HG03095 (cell line): ENCODE measurements at regions not wholly inside any gene's neighbourhood (a gene's known extent, or its start where the extent isn't known, plus 50 kb on each side); places are given as distances from the start of the nearest gene placed in this dataset.

Experiments used
- ATAC-seq: cut with Tn5 transposase; IDR thresholded peaks from one replicate; pipeline ENCODE4 v1.9.1; 2021; ENCODE audit warnings: moderate library complexity; ENCODE audit not compliant: unreplicated experiment

DNA sequence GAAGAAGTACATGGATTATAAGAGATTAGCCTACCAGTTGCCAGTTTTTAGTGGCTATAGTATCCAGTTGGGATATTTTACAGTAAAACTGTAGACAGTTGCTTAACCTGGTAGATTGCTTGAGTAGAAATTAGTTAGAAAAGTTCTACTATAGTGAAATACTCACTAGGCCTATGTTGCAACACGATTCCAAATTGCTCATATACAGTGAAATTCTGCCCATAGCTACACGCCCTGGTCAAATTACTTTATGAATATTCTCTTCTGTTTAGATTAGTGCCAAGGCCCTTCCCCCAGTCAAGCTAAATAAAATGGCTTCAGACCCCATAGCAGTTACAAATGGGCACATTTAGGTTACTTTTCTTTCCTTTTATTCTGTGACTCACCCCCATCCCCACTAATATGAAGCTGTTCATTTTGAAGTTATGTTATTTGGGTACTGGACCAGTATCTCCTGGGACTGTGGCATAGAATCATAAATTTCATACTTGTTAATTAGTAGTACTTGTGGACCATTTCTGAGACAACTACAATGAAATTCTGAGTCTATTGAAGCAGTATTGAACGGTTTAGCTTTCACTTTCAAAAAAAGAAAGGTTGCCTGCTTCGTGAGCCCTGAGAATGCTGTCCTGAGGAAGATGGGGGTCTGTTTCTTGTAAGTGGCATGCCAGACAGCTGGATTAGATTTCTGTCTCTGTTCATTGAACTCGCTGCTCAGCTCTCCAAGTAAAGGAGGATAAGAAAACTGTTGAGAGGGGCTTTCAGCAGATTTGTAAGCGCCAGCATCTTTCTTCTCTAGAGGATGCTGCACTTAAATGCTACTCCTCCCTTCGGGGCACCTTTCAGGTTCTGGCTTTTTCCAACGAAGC, 65.8 kb upstream of the CFAP20DC start:
- no peak for ATAC-seq

DNA sequence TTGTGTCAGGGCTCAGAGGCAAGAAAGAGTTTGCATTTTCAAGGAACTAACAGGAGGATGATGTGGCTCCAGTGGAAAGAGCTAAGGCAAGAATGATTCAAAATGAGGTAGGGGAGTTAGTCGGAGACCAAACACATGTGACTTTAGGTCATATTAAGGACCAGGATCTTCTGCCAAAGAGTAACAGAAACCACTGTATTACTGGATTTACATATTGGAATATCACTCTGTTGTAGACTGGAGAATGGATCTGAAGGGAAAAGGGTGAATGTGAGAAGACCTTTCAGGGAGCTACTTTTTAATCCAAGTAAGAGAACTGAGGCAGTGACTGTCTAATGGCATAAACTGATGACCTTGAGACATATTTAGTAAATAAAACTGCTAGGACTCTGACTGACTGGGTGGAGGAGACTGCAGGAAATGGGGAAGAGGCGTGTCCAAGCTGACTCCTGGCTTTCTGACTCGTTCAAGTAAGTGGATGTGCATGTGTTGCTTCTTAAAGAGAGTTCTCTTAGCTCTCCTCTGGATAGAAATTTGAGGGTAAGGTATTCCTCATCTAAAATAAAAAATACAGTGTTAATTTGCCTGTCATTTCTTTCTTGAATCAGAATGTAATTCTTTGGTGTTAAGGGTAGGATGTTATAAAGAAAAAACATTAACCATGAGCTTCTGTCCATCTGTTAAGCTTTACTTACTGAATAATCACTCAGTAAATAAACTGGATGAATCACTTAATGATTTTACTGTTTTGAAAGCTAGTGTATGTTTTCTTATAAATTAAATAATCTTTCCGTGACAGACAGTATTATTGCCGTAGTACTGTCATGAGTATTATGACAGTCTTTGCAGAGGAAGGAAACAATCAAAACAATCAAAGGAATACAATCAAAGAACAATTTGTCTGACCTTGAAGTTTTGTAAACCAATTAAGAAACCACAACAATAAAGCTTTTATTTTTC, 58.3 kb upstream of the CFAP20DC start:
- ATAC-seq = no peak

DNA sequence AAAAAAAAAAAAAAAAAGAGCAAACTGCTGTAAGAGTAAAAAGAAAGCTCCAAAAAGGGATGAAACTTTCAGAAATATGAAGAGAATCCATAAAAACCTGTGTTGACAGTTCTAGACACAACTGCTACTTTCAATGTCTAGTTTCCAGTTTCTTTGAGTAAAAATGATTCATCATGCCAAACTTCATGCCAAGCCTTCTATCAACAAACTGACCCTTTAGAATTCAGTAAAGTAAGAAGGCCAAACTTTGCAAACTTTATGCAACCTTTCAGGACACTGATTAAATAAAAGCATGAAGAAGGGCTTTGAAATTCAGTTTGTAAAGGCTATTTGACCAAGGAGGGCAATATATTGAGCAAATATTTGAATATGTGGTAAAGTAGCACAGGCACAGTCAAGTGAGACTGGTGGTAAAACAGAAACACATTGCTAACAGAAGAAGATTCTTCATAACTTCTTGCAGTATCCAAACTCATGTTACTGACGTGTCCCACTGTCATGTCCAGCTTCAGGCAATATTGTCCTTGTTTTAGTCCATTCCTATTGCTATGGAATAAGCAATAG, 56.3 kb upstream of the CFAP20DC start:
- ATAC-seq = no peak

DNA sequence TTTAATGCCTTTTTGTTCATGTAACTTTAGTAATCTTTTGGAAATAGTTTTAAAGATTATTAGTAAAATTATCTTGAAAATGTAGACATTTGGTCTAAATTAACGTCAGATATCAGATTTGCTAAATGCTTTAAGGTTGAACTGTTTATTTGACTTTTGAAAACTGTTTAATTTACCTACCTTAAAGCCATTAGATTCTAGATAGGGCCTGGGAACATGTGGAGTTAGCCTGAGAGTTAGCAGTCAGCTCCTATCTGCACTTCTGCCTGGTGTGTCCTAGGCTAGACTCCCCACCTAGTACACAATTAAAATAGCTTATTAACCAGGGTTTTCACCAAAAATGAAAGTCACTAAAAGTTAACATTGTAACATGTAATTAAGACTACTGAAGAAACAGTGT, 53.7 kb upstream of the CFAP20DC start:
- ATAC-seq = no peak

DNA sequence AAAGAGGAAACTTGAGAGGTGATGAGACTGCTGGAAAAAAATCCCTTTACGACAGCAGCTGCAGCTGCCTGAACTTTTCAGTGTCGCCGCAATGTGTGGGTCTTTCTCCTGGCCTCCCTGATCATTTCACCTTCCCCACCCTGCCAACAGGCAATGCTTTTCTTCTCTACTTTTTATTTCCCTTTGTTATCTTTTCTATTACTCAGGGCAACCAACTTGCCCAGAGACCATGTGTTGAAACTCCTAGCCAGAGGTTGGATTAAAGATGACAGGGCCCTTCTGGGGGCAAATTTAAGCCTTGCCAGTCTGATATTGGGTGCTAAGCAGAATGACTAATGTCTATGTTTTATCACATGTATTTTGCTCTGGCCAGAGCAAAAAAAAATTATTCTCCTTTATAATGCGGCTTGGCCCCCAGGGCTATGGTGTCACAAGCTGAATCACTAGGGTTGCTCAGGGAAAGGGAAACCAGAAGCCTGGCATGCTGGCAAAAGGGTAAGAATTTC, 51.5 kb upstream of the CFAP20DC start:
- no peak for ATAC-seq
